A549 (cell line): ENCODE measurements at regions not wholly inside any gene's neighbourhood (a gene's known extent, or its start where the extent isn't known, plus 50 kb on each side); places are given as distances from the start of the nearest gene placed in this dataset.

Experiments
- ATAC-seq, 2 experiments: fragments of 200-7000 bp in 1 of 2; fragments of >200 bp in 1 of 2; cut with Nextera tagmentation in 1 of 2; cut with Tn5 transposase in 1 of 2; 3 replicates each; pipeline versions ENCODE4 v1.8.0 to v1.9.1; 2018 to 2020; ENCODE audit warnings: mild to moderate bottlenecking in 1 of 2, moderate library complexity in 1 of 2
- CTCF ChIA-PET: fragments of 300-600 bp; sonication (Branson Sonifier 250); formaldehyde crosslinking; extraction: SDS; loops from one replicate; lab custom pipeline; 2021; ENCODE audit warnings: antibody characterized with exemption, inconsistent platforms; lab: Yijun Ruan, JAX
- POLR2A ChIA-PET: fragments of 350-600 bp; formaldehyde crosslinking; extraction: SDS; loops from one replicate; lab custom pipeline; 2021; ENCODE audit warnings: antibody characterized with exemption, inconsistent platforms; lab: Yijun Ruan, JAX
- DNase-seq, 2 experiments: peaks; one replicate each; pipeline versions ENCODE4 v3.0.0 to v3.0.0-alpha.2; 2011 to 2016; ENCODE audit warnings: low read depth in 1 of 2, low spot score in 1 of 2
- FAIRE-seq: peaks from 2 replicates; lab custom pipeline; 2011; peaks lifted over from hg19 to GRCh38; lab: Jason Lieb, UNC
- H3K27ac ChIP-seq, 2 experiments: fragments of >200 bp; sonication (Bioruptor Twin); formaldehyde crosslinking; 3 replicates each; pipeline ENCODE4 v1.5.1; 2016 to 2017
- H3K4me1 ChIP-seq: fragments of >200 bp; sonication (Bioruptor Twin); formaldehyde crosslinking; 3 replicates; pipeline ENCODE4 v1.6.1; 2016
- H3K4me2 ChIP-seq: fragments of >200 bp; sonication (Bioruptor Twin); formaldehyde crosslinking; 3 replicates; pipeline ENCODE4 v1.6.1; 2016
- H3K4me3 ChIP-seq: fragments of >200 bp; sonication (Bioruptor Twin); formaldehyde crosslinking; 3 replicates; pipeline ENCODE4 v1.5.1; 2016
- H3K9me3 ChIP-seq: fragments of >200 bp; sonication (Bioruptor Twin); formaldehyde crosslinking; 3 replicates; pipeline ENCODE4 v1.6.1; 2016
- BHLHE40 ChIP-seq: IDR thresholded peaks from 2 replicates; pipeline ENCODE4 v1.6.1; 2012; ENCODE audit warnings: low read depth, low read length, inconsistent platforms
- CBX8 ChIP-seq: fragments of 200-600 bp; sonication (generic); IDR thresholded peaks from 2 replicates; pipeline ENCODE4 v1.6.1; 2016
- CHD4 ChIP-seq: fragments of 200-600 bp; sonication (generic); IDR thresholded peaks from 2 replicates; pipeline ENCODE4 v1.6.1; 2016; ENCODE audit warnings: antibody characterized with exemption, mild to moderate bottlenecking, borderline replicate concordance
- EHMT2 ChIP-seq: fragments of 200-600 bp; sonication (generic); IDR thresholded peaks from 2 replicates; pipeline ENCODE4 v1.6.1; 2016; ENCODE audit warnings: antibody characterized with exemption, low read depth, mild to moderate bottlenecking, moderate library complexity
- EP300 ChIP-seq, 2 experiments: fragments of >200 bp; sonication (Bioruptor Twin); formaldehyde crosslinking; IDR thresholded peaks; 2 replicates in 1 of 2; 3 replicates in 1 of 2; pipeline ENCODE4 v1.6.1; 2016 to 2017
- FOSB ChIP-seq: fragments of 250-450 bp; sonication (Bioruptor Pico); IDR thresholded peaks from 2 replicates; pipeline ENCODE4 v1.5.0; 2020; ENCODE audit warnings: mild to moderate bottlenecking, moderate library complexity
- FOXS1 ChIP-seq: fragments of 250-450 bp; sonication (Bioruptor Pico); IDR thresholded peaks from 2 replicates; pipeline ENCODE4 v1.5.0; 2020; ENCODE audit warnings: mild to moderate bottlenecking, moderate library complexity
- GATA3 ChIP-seq: IDR thresholded peaks from 2 replicates; pipeline ENCODE4 v1.6.1; 2012; ENCODE audit warnings: borderline replicate concordance
- HDAC2 ChIP-seq: fragments of 200-600 bp; sonication (generic); IDR thresholded peaks from 2 replicates; pipeline ENCODE4 v1.6.1; 2016
- HOXA7 ChIP-seq: fragments of 250-450 bp; sonication (Bioruptor Pico); IDR thresholded peaks from 2 replicates; pipeline ENCODE4 v1.5.0; 2020; ENCODE audit warnings: mild to moderate bottlenecking, moderate library complexity
- HOXB13 ChIP-seq: fragments of 250-450 bp; sonication (Bioruptor Pico); IDR thresholded peaks from 2 replicates; pipeline ENCODE4 v1.5.0; 2020; ENCODE audit warnings: low read depth, mild to moderate bottlenecking, moderate library complexity
- HOXB5 ChIP-seq: fragments of 250-450 bp; sonication (Bioruptor Pico); IDR thresholded peaks from 2 replicates; pipeline ENCODE4 v1.5.0; 2020; ENCODE audit warnings: mild to moderate bottlenecking, moderate library complexity
- JUN ChIP-seq, 2 experiments: fragments of >200 bp; sonication (Bioruptor Twin); formaldehyde crosslinking; IDR thresholded peaks; 2 replicates in 1 of 2; 3 replicates in 1 of 2; pipeline ENCODE4 v1.6.1; 2016 to 2017
- JUNB ChIP-seq: fragments of >200 bp; sonication (Bioruptor Twin); formaldehyde crosslinking; IDR thresholded peaks from 2 replicates; pipeline ENCODE4 v1.6.1; 2016
- NFE2L2 ChIP-seq: fragments of 150-350 bp; conservative IDR thresholded peaks from 2 replicates; pipeline ENCODE4 v1.6.1; 2014; ENCODE audit warnings: low read length
- NR3C1 ChIP-seq: fragments of >200 bp; sonication (Bioruptor Twin); formaldehyde crosslinking; IDR thresholded peaks from 3 replicates; pipeline ENCODE4 v1.6.1; 2017
- PHF8 ChIP-seq: fragments of 200-600 bp; sonication (generic); IDR thresholded peaks from 2 replicates; pipeline ENCODE4 v1.6.1; 2016; ENCODE audit warnings: low read depth, mild to moderate bottlenecking, antibody characterized with exemption, moderate library complexity, borderline replicate concordance
- POLR2AphosphoS2 ChIP-seq: conservative IDR thresholded peaks from 2 replicates; pipeline ENCODE4 v1.6.1; 2012; ENCODE audit warnings: low read length, improper control_type of control experiment, inconsistent platforms
- RARB ChIP-seq: fragments of 250-450 bp; sonication (Bioruptor Pico); IDR thresholded peaks from 2 replicates; pipeline ENCODE4 v1.8.0; 2021; ENCODE audit warnings: mild to moderate bottlenecking, moderate library complexity
- RCOR1 ChIP-seq: fragments of 150-350 bp; IDR thresholded peaks from 2 replicates; pipeline ENCODE4 v1.6.1; 2014; ENCODE audit warnings: antibody characterized with exemption, low read length, low read depth
- TFCP2L1 ChIP-seq: fragments of 250-450 bp; sonication (Bioruptor Pico); IDR thresholded peaks from 2 replicates; pipeline ENCODE4 v1.5.0; 2021; ENCODE audit warnings: mild to moderate bottlenecking
- ZC3H11A ChIP-seq: fragments of 450-650 bp; IDR thresholded peaks from 2 replicates; pipeline ENCODE4 v1.6.1; 2014; ENCODE audit warnings: antibody characterized with exemption, mild to moderate bottlenecking
- ZFP36 ChIP-seq: fragments of 450-650 bp; IDR thresholded peaks from 2 replicates; pipeline ENCODE4 v1.6.1; 2014; ENCODE audit warnings: borderline replicate concordance; ENCODE audit not compliant: partially characterized antibody
- ZNF302 ChIP-seq: fragments of 250-450 bp; sonication (Bioruptor Pico); IDR thresholded peaks from 2 replicates; pipeline ENCODE4 v1.9.0; 2021; ENCODE audit warnings: inconsistent platforms, mild to moderate bottlenecking, moderate library complexity
- ZSCAN20 ChIP-seq: fragments of 250-450 bp; sonication (Bioruptor Pico); IDR thresholded peaks from 2 replicates; pipeline ENCODE4 v1.8.0; 2022; ENCODE audit warnings: mild to moderate bottlenecking, moderate library complexity
- WGBS: methylation state at CpG from one replicate; pipeline ENCODE4 v1.1.6; 2017; ENCODE audit errors: missing lambda C conversion rate; 5-methylcytosine and 5-hydroxymethylcytosine counted together
- TF ChIP-seq, protein P1 (sequence below): fragments of 450-650 bp; IDR thresholded peaks from 2 replicates; pipeline ENCODE4 v1.6.1; 2014; ENCODE audit warnings: antibody characterized with exemption
- TF ChIP-seq, protein P2 (sequence below): fragments of >200 bp; sonication (Bioruptor Twin); formaldehyde crosslinking; IDR thresholded peaks from 2 replicates; pipeline ENCODE4 v1.6.1; 2016
- TF ChIP-seq, protein P3 (sequence below): IDR thresholded peaks from 2 replicates; pipeline ENCODE4 v1.6.1; 2012
- TF ChIP-seq, protein P4 (sequence below): IDR thresholded peaks from 2 replicates; pipeline ENCODE4 v1.6.1; 2012
- TF ChIP-seq, protein P5 (sequence below): fragments of 250-450 bp; sonication (Bioruptor Pico); IDR thresholded peaks from 2 replicates; pipeline ENCODE4 v1.5.0; 2020; ENCODE audit warnings: low read depth, mild to moderate bottlenecking, moderate library complexity
- TF ChIP-seq, protein P6 (sequence below): fragments of >200 bp; sonication (Bioruptor Twin); formaldehyde crosslinking; IDR thresholded peaks from 3 replicates; pipeline ENCODE4 v1.6.1; 2016

DNA sequence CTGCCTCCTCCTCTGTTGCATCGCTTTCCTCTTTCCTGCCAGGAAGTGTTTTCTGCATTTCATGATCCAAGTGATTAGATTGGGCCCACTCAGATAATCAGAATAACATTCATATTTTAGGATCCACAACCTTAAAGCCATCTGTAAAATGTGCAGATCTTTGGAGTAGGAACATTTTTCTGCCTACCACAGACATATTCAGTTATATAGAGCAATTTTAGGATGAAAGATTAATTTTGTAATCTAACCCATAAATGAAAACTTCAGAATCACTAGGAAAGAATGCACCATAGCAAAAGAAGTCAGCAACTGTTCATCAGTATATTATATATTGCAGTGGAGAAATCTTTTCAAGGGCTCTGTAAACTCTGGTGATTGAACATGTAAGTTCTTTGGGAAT, 659.9 kb upstream of the LUZP2 start:
- H3K4me2 ChIP-seq = no peak overlapping the region
- ChIA-PET POLR2A (no interaction called here), CTCF (no interaction called here)
- TF ChIP-seq TFCP2L1 (CRISPR knock-in tag) (no peak), CBX8 (no peak), RCOR1 (no peak), RARB (CRISPR knock-in tag) (no peak), FOXS1 (no peak), HOXB5 (CRISPR knock-in tag) (no peak), JUNB (no peak), POLR2AphosphoS2 (no peak), ZNF302 (CRISPR knock-in tag) (no peak), CHD4 (no peak), GATA3 (no peak), HDAC2 (no peak), ZSCAN20 (CRISPR knock-in tag) (no peak), FOSB (no peak), EP300 (IDR thresholded peaks at IDR 0.05) (no peak)
- TF ChIP-seq, protein P1, sequence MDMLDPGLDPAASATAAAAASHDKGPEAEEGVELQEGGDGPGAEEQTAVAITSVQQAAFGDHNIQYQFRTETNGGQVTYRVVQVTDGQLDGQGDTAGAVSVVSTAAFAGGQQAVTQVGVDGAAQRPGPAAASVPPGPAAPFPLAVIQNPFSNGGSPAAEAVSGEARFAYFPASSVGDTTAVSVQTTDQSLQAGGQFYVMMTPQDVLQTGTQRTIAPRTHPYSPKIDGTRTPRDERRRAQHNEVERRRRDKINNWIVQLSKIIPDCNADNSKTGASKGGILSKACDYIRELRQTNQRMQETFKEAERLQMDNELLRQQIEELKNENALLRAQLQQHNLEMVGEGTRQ = no peak
- TF ChIP-seq, protein P2, sequence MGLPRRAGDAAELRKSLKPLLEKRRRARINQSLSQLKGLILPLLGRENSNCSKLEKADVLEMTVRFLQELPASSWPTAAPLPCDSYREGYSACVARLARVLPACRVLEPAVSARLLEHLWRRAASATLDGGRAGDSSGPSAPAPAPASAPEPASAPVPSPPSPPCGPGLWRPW = no peak
- ATAC-seq (no peak), DNase-seq (no peak), FAIRE-seq (no peak)
- no peak overlapping the region for H3K4me3 ChIP-seq
- no peaks in the 10 kb centered on the region for H3K9me3 ChIP-seq
- no peaks in the 10 kb centered on the region for H3K4me1 ChIP-seq
- no peak overlapping the region for H3K27ac ChIP-seq
- WGBS = 74% methylated on average over 1 of the region's 1 CpG

DNA sequence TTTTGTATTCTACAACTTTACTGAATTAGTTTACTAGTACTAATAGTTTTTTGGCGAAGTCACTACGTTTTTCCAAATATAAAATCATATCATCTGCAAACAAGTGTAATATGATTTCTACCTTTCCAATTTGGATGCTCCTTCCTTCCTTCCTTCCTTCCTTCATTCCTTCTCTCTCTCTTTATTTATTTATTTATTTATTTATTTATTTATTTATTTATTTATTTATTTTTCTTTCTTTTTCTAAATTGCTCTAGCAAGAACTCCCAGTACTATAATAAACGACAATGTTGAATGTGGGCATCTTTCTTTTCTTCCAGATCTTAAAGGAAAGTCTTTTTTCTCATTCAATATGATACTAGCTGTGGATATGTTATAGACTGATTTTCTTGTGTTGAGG, 656.0 kb upstream of the LUZP2 start:
- no peaks in the 10 kb centered on the region for H3K9me3 ChIP-seq
- peak; percentile 80 for TF ChIP-seq ZC3H11A
- no peak for TF ChIP-seq NFE2L2
- no peak for TF ChIP-seq RARB (CRISPR knock-in tag)
- ChIA-PET CTCF (no interaction called here), POLR2A (no interaction called here)
- DNase-seq = no peak
- no peak for FAIRE-seq
- no peak for ATAC-seq
- no peaks in the 10 kb centered on the region for H3K4me1 ChIP-seq
- no peak overlapping the region for H3K4me3 ChIP-seq
- no peak overlapping the region for H3K4me2 ChIP-seq
- H3K27ac ChIP-seq = no peak overlapping the region
- 60% methylated on average over 3 of the region's 3 CpGs for WGBS

DNA sequence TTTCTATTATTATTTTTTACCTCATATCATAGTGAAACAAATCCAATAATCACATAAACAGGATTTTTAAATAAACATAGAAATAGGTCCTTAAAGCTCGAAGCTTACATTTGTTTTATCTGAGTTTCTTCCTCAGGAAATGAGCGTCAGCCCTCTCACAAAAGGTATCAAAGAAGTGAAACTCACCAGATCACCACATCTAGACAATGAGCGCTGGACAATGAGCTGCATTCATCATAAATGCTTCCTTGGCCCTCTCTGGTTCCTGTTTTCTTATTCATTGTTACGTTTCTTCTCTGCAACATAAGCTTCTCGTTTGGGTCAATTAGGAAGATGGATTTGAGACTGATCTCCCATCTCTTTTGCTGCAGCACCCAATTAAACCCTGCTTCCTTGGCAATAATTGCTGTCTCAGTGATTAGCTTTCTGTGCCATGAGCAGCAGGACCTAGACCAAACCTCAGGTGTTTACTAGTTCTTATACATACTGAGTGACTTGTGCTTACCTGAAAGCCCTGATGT, 649.9 kb upstream of the LUZP2 start:
- POLR2A ChIA-PET = no interaction called here

More for the DNA sequence above, 649.9 kb upstream of the LUZP2 start:
- WGBS = 43% methylated on average over 5 of the region's 5 CpGs
- ATAC-seq = no peak
- H3K4me1 ChIP-seq = no peaks in the 10 kb centered on the region
- H3K27ac ChIP-seq = no peak overlapping the region
- no peak overlapping the region for H3K4me2 ChIP-seq
- no peak for DNase-seq
- CTCF ChIA-PET = no interaction called here
- no peak overlapping the region for H3K4me3 ChIP-seq
- no peak for TF ChIP-seq BHLHE40
- TF ChIP-seq EHMT2 = no peak
- no peak for TF ChIP-seq HOXB13
- TF ChIP-seq NFE2L2 = no peak
- TF ChIP-seq ZFP36 = no peak
- TF ChIP-seq, protein P3, sequence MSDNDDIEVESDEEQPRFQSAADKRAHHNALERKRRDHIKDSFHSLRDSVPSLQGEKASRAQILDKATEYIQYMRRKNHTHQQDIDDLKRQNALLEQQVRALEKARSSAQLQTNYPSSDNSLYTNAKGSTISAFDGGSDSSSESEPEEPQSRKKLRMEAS = no peak
- TF ChIP-seq NR3C1 = no peak
- no peak for TF ChIP-seq CHD4
- TF ChIP-seq, protein P4, sequence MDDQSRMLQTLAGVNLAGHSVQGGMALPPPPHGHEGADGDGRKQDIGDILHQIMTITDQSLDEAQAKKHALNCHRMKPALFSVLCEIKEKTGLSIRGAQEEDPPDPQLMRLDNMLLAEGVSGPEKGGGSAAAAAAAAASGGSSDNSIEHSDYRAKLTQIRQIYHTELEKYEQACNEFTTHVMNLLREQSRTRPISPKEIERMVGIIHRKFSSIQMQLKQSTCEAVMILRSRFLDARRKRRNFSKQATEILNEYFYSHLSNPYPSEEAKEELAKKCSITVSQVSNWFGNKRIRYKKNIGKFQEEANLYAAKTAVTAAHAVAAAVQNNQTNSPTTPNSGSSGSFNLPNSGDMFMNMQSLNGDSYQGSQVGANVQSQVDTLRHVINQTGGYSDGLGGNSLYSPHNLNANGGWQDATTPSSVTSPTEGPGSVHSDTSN = no peak
- TF ChIP-seq HOXA7 (CRISPR knock-in tag) = no peak
- TF ChIP-seq, protein P5, sequence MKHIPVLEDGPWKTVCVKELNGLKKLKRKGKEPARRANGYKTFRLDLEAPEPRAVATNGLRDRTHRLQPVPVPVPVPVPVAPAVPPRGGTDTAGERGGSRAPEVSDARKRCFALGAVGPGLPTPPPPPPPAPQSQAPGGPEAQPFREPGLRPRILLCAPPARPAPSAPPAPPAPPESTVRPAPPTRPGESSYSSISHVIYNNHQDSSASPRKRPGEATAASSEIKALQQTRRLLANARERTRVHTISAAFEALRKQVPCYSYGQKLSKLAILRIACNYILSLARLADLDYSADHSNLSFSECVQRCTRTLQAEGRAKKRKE = no peak
- TF ChIP-seq, protein P6, sequence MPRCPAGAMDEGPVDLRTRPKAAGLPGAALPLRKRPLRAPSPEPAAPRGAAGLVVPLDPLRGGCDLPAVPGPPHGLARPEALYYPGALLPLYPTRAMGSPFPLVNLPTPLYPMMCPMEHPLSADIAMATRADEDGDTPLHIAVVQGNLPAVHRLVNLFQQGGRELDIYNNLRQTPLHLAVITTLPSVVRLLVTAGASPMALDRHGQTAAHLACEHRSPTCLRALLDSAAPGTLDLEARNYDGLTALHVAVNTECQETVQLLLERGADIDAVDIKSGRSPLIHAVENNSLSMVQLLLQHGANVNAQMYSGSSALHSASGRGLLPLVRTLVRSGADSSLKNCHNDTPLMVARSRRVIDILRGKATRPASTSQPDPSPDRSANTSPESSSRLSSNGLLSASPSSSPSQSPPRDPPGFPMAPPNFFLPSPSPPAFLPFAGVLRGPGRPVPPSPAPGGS = no peak
- no peak for TF ChIP-seq JUN (IDR thresholded peaks at IDR 0.05)
- no peak for TF ChIP-seq JUNB
- no peak for TF ChIP-seq PHF8
- no peak for TF ChIP-seq FOXS1
- no peak for TF ChIP-seq RCOR1
- no peak for TF ChIP-seq EP300 (IDR thresholded peaks at IDR 0.05)
- TF ChIP-seq HDAC2 = no peak
- no peaks in the 10 kb centered on the region for H3K9me3 ChIP-seq
- FAIRE-seq = no peak
